ENCODE measurements at regions not wholly inside any gene's neighbourhood (a gene's known extent, or its start where the extent isn't known, plus 50 kb on each side); places are given as distances from the start of the nearest gene placed in this dataset.

DNA sequence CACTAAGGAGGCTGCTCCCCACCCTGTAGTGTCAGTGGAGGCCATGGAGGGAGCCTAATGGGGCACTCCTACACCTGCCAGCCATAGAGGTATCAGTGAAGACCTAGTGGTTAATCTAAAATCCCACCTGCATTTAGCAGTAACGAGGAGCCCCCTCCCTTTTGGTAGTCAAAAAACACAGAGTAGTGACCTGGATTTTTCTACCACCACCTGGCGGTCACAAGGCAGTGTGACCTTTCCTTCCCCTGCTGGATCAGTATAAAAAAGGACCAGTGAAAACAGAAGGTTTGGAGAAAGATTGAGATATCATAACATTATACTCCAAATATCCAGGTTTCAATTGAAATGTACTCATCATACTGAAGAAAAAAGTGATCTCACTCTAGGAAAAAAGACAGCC lies 241.2 kb downstream of the PYDC2 start:
- Histone ChIP-seq H3K9me3 (peaks cover 0 to 30% (median 24%) of the 10 kb centered on the region in 4 donors), H3K36me3 (no peaks in the 10 kb centered on the region), H3K27me3 (no peaks in the 10 kb centered on the region), H3K4me3 (no peak overlapping the region), H3K27ac (no peak overlapping the region), H3K4me1 (no peaks in the 10 kb centered on the region)
- 76 to 88% (median 83%) methylated on average over 2 of the region's 2 CpGs for WGBS, 5 donors
- no peak for TF ChIP-seq CTCF (IDR thresholded peaks at IDR 0.05)
- DNase-seq, result no peak
- intact Hi-C loops (cut with DNase I; ENCODE audit: low total_unique reads), result no loop called here

DNA sequence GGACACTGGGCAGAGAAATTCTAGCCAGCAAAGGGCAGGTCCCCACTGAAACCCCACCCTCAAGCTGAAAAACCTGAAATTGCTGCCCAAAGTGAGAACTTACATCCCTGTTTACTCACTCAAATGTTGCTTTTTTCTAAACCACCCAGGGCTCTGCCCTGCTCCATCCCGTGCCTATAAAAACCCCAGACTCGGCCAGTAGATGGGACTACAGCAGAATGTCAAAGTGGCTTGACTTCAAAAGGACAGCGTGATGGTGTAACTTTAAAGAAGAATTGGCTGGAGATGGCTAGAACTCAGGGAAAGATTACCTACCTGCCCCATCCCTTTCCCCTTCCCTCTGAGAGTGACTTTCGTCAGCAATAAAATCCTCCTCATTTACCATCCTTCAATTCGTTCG lies 246.9 kb downstream of the PYDC2 start:
- intact Hi-C loops (cut with DNase I; ENCODE audit: low total_unique reads), result no loop called here
- TF ChIP-seq CTCF (IDR thresholded peaks at IDR 0.05), result no peak
- TF ChIP-seq POLR2AphosphoS5 (IDR thresholded peaks at IDR 0.05), result no peak
- TF ChIP-seq EP300 (IDR thresholded peaks at IDR 0.05), result no peak
- TF ChIP-seq POLR2A (IDR thresholded peaks at IDR 0.05), result no peak
- Histone ChIP-seq H3K36me3 (no peaks in the 10 kb centered on the region), H3K27me3 (no peaks in the 10 kb centered on the region), H3K9me3 (peaks cover 0 to 22% (median 14%) of the 10 kb centered on the region in 4 donors), H3K4me3 (no peak overlapping the region), H3K27ac (no peak overlapping the region), H3K4me1 (no peaks in the 10 kb centered on the region)
- no peak for DNase-seq
- WGBS, 5 donors, result 68 to 95% (median 79%) methylated on average over 6 of the region's 6 CpGs

DNA sequence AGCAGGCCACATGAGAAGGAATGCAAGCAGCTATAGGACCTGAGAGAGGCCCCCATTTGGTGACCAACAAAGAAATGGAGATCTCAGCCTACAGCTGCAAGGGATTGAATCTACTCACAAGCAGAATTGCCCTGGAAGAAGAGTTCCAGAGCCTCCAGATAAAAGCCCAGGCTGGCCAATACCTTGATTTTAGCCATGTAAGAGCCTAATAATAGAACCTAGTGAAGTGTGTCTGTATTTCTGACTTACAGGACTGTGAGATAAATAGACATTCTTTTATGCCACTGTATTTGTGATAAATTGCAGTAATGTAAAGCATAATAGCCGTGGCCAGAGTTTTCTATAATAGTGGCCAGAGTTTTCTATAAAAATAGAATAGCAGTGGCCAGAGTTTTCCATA lies 254.6 kb downstream of the PYDC2 start:
- no peak for TF ChIP-seq EP300 (IDR thresholded peaks at IDR 0.05)
- TF ChIP-seq CTCF (IDR thresholded peaks at IDR 0.05), result no peak
- no peak for TF ChIP-seq POLR2A (IDR thresholded peaks at IDR 0.05)
- TF ChIP-seq POLR2AphosphoS5 (IDR thresholded peaks at IDR 0.05), result no peak
- Histone ChIP-seq H3K4me1 (no peaks in the 10 kb centered on the region), H3K36me3 (no peaks in the 10 kb centered on the region), H3K27ac (no peak overlapping the region), H3K4me3 (no peak overlapping the region), H3K27me3 (no peaks in the 10 kb centered on the region), H3K9me3 (peaks cover 0 to 4% (median 0%) of the 10 kb centered on the region in 4 donors)
- DNase-seq, result no peak
- 48 to 58% (median 49%) methylated on average over 1 of the region's 1 CpG for WGBS, 5 donors
- intact Hi-C loops (cut with DNase I; ENCODE audit: low total_unique reads), result no loop called here

DNA sequence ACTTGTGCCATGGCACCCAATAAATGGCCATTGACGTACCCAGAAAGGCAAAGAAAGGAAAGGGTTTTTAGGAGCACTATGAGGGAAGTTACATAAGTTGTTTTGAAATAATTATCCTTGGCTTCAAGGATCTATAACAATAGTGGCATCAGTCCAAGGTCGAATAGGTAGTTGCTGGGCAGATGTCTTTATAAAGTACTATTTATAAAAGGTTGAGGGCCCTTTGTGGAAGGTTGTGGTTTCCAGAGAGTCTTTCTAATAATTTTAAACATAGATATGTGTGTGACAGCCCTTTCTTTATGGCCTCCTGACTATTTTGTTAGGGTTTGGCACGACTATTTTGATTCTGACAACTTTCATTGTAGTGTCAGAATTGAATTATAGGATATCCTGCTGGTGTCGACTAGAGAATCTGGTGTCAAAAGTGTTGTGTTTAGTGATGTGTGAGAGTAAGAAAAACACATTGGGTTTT lies 260.5 kb downstream of the PYDC2 start:
- Histone ChIP-seq H3K27me3 (no peaks in the 10 kb centered on the region), H3K36me3 (no peaks in the 10 kb centered on the region), H3K9me3 (no peaks in the 10 kb centered on the region), H3K27ac (no peak overlapping the region), H3K4me3 (no peak overlapping the region), H3K4me1 (no peaks in the 10 kb centered on the region)
- WGBS, 5 donors, result 44 to 52% (median 51%) methylated on average over 4 of the region's 4 CpGs
- TF ChIP-seq POLR2AphosphoS5 (IDR thresholded peaks at IDR 0.05) (no peak), POLR2A (IDR thresholded peaks at IDR 0.05) (no peak), CTCF (IDR thresholded peaks at IDR 0.05) (no peak), EP300 (IDR thresholded peaks at IDR 0.05) (no peak)
- DNase-seq, result peak in 1 of 2 donors; percentile 18
- intact Hi-C loops (cut with DNase I; ENCODE audit: low total_unique reads), result no loop called here

Measured in stomach (tissue), 8 donors.